ENCODE measurements at regions not wholly inside any gene's neighbourhood (a gene's known extent, or its start where the extent isn't known, plus 50 kb on each side); places are given as distances from the start of the nearest gene placed in this dataset.

GRCh38 chr12:76711241-76711640 lies 52.7 kb upstream of the ZDHHC17 start:
- DNase-seq, result no peak

- DNase-seq, result no peak
Observed at GRCh38 chr12:76713130-76713529, 50.8 kb upstream of the ZDHHC17 start.

GRCh38 chr12:76713986-76714385 lies 49.9 kb upstream of the ZDHHC17 start:
- no peak for DNase-seq

Measured in SW 1271 (cell line).